ENCODE measurements at regions not wholly inside any gene's neighbourhood (a gene's known extent, or its start where the extent isn't known, plus 50 kb on each side); places are given as distances from the start of the nearest gene placed in this dataset.

DNA sequence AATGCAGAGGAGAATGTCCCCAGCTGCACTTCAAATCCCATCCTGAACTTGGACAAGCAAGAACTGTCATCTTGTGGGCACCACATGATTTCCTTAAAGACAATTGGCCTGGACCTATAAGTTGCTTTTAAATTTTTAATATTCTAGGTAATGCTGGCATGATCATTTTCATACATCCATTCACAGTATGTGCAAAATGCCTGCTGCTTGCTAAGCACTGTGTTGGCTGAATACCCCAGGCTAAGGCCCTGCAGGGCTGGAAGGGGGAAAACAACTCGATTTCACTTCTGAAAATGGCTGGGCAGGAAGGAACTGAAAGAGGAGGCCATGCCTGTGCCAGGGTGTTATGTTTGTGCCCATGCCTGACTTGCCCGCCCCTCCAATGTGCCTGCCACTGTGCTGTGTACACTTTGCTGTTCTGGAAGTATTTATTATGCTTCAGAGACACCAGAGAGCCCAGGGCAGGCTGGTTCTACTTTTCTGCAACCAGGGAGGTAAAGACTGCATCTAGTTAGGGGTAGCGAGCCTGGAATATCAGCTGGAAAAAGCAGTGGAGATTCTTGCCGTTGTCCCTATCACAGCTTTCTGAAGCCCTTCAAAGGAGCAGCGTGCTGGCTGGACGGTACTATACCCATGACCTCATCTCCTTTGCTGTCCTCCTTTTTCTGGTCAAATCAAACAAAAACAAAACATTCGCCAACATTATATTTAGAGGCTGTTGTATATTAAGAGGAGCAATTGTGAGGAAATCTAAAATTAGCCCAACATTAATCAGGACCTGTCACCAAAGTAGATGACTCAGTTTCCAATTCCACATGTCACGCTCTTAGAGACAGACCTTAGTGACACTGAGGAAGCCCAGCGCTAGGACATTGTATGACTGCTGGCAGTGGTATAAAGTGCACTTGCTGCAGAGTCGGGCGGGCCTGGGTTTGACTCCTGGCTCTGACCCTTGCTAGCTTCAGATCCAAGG, 158.1 kb downstream of the DDX1 start:
- H3K27me3 Mint-ChIP-seq (ENCODE audit: low read depth) = no peaks in the 10 kb centered on the region
- H3K27ac Mint-ChIP-seq = no peak overlapping the region
- H3K9me3 Mint-ChIP-seq = no peaks in the 10 kb centered on the region
- H3K4me1 Mint-ChIP-seq (ENCODE audit: low read depth) = no peaks in the 10 kb centered on the region
- no peak for DNase-seq
- ATAC-seq (replicated peaks in 1 of 2) = no peak
- no peaks in the 10 kb centered on the region for H3K36me3 Mint-ChIP-seq (ENCODE audit: insufficient read depth in 2 of 2)
- H3K4me3 Mint-ChIP-seq = no peak overlapping the region

DNA sequence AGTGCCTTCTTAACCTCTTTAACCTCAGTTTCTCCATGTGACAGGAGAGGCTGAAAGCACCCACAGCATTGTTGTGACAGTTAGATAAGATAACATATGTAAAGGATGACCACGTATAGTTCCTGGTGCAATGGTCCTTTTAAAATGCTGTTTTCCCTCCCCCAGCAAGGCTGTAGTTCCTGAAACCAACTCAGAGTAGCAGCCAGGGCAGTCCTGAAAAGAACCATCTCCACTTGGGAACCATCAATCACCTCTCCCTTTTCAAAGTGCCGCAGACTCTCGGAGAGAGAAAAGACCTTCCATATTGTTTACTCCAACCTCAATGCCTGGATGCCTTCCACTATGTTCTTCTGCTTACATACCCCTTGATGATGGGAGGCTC, 158.8 kb downstream of the DDX1 start:
- no peak overlapping the region for H3K4me3 Mint-ChIP-seq
- no peak overlapping the region for H3K27ac Mint-ChIP-seq
- no peaks in the 10 kb centered on the region for H3K27me3 Mint-ChIP-seq (ENCODE audit: low read depth)
- H3K36me3 Mint-ChIP-seq (ENCODE audit: insufficient read depth in 2 of 2) = no peaks in the 10 kb centered on the region
- no peak for DNase-seq
- H3K9me3 Mint-ChIP-seq = no peaks in the 10 kb centered on the region
- no peak for ATAC-seq (replicated peaks in 1 of 2)
- H3K4me1 Mint-ChIP-seq (ENCODE audit: low read depth) = no peaks in the 10 kb centered on the region

DNA sequence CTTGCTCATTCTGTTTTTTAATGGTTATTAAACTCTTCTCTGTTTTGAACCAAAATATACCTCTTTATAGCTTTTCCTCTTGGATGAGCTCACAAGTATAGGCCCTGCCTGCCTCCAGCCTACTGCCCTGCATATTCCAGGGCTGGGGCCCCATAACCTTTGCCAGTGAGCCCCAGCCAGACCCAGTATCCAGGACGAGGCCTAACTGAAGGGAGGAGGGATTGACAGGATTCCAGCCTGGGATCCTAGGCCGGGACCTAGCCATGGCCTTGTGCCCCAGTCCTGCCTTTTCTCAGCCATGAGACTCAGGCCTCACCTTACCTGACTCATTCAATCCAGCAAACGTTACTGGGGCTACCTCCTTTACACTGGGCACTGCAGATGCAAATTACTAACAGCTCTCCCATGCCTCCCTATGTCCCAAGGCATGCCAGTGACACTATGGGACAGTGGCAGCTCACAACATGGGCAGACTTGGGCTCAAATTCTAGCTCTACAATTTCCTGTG, 159.2 kb downstream of the DDX1 start:
- Mint-ChIP-seq H3K27me3 (ENCODE audit: low read depth) (no peaks in the 10 kb centered on the region), H3K4me3 (no peak overlapping the region), H3K4me1 (ENCODE audit: low read depth) (no peaks in the 10 kb centered on the region), H3K27ac (no peak overlapping the region), H3K36me3 (ENCODE audit: insufficient read depth in 2 of 2) (no peaks in the 10 kb centered on the region), H3K9me3 (no peaks in the 10 kb centered on the region)
- DNase-seq (no peak), ATAC-seq (replicated peaks in 1 of 2) (no peak)

DNA sequence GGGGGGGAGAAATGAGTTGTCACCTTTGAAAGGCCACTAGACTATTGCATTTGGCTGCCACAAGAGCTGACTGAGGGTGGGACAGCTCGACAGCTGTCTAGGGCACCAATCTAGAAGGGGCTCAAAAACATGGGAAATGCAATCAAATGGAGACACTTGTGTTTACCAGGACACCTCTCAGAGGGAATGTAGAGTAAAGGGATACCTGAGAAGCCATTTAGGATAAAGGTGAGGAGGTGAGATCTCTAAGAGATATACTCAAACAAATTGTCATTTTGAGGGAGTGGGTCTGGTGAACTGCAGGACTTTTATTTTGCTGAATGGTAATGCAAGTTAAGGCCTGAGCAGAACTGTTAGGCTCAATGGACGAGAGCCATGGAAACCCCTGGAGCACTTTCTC, 159.8 kb downstream of the DDX1 start:
- H3K27me3 Mint-ChIP-seq (ENCODE audit: low read depth) = no peaks in the 10 kb centered on the region
- no peak for DNase-seq
- H3K9me3 Mint-ChIP-seq = no peaks in the 10 kb centered on the region
- H3K27ac Mint-ChIP-seq = no peak overlapping the region
- no peak overlapping the region for H3K4me3 Mint-ChIP-seq
- H3K36me3 Mint-ChIP-seq (ENCODE audit: insufficient read depth in 2 of 2) = no peaks in the 10 kb centered on the region
- no peak for ATAC-seq (replicated peaks in 1 of 2)
- no peaks in the 10 kb centered on the region for H3K4me1 Mint-ChIP-seq (ENCODE audit: low read depth)

DNA sequence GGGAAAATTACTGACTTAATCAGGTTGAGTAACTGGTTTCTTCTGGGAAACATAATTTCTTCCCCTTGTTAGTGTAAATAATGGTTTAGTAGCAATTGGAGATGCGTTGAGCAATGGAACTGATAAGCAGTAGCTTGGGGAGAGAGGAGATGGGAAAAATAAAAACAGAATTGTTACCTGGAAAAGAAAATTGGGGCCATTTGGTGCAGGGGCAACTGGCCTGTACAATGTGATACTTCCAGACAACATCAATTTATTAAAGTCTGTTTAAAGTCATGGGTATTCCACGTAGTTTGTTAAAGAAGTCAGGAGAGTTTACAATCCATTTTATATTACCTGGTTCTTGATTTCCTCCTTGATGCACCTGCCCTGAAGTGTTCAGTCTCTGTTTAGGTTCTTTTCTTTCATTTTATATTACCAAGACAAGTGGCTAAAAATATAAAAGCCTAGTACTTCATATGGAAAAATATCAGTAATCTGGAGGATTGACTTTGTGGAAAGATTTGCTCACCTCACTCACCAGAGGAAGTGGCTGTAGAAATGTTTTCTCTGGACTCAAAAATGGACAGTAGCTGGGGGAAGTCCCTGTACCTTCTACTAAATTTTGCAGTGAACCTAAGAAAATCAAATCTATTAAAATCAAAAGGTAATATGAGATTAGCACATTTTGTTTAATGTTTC, 161.0 kb downstream of the DDX1 start:
- H3K4me3 Mint-ChIP-seq = no peak overlapping the region
- H3K4me1 Mint-ChIP-seq (ENCODE audit: low read depth) = no peaks in the 10 kb centered on the region
- H3K27me3 Mint-ChIP-seq (ENCODE audit: low read depth) = no peaks in the 10 kb centered on the region
- no peak for DNase-seq
- H3K9me3 Mint-ChIP-seq = no peaks in the 10 kb centered on the region
- ATAC-seq (replicated peaks in 1 of 2) = no peak
- no peaks in the 10 kb centered on the region for H3K36me3 Mint-ChIP-seq (ENCODE audit: insufficient read depth in 2 of 2)
- no peak overlapping the region for H3K27ac Mint-ChIP-seq

DNA sequence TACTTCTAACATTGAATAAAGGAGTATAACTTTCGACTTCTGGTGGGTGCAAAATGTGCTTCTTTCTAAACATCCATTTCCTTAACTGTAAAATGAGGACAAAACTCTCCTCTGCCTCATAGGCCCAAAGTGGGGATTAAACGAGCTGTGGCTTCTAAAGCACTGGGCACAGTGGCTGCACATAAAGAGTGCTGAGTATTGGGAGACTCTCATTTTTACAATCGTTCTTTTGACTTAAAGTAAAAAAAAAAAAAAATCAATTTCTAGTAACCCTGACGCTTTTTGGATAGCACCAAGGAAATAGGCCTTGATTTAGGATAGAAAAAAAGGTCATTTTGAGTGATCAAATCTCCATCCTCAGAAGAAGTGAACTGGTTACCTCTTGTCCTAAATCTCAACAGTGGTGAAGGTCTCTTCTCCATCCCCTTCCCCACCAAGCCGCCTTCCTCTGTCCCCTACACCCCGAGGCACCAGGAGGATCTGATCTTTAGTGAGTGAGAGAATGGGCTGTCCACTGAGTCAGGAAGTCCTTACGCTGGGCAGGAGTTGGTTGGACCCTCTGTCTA, 161.6 kb downstream of the DDX1 start:
- no peak overlapping the region for H3K27ac Mint-ChIP-seq
- H3K36me3 Mint-ChIP-seq (ENCODE audit: insufficient read depth in 2 of 2) = no peaks in the 10 kb centered on the region
- DNase-seq (no peak), ATAC-seq (replicated peaks in 1 of 2) (no peak)
- H3K9me3 Mint-ChIP-seq = no peaks in the 10 kb centered on the region
- no peaks in the 10 kb centered on the region for H3K4me1 Mint-ChIP-seq (ENCODE audit: low read depth)
- H3K27me3 Mint-ChIP-seq (ENCODE audit: low read depth) = no peaks in the 10 kb centered on the region
- no peak overlapping the region for H3K4me3 Mint-ChIP-seq

DNA sequence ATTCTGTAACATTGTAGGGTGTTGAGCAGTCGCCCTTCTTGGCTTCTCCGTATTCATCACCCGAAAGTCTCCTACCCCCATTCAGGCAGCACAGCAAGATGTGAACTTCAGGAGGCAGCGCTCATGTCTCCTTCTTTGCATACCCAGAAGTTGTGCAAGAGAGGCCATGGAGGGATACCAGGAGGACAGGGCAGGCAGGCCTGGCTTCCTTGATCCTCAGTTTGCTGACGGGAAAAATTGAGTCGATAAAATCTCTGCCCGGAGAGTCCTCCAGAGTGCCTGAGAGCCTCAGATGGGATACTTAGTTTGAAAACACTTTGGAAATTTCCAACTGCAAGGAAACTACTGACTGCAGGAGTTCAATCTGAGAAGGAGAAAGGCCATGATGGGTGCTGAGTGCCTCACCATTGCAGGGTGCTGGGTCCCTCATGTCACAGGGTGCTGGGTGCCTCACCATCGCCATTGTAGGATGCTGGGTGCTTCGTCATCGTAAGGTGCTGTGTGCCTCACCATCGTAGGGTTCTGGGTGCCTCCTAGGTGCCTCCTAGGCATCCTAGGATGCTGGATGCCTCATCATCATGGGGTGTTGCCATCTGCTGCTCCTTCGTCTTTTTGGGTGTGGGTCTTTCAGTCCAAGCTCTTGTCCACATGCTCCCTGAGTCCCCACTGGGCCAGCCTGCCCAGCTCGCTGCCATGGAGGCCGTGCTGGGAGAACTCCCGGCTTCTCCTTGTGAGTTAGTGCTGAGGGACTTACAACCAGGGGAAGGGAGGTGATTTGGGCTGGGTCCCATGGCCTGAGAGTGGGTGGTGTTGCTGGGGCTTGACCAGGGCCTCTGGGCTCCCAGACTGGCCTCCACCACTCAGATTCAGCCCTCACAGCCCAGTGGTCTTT, 162.4 kb downstream of the DDX1 start:
- H3K27me3 Mint-ChIP-seq (ENCODE audit: low read depth) = no peaks in the 10 kb centered on the region
- H3K4me1 Mint-ChIP-seq (ENCODE audit: low read depth) = no peaks in the 10 kb centered on the region
- no peaks in the 10 kb centered on the region for H3K9me3 Mint-ChIP-seq
- H3K27ac Mint-ChIP-seq = no peak overlapping the region
- no peak overlapping the region for H3K4me3 Mint-ChIP-seq
- no peak for ATAC-seq (replicated peaks in 1 of 2)
- H3K36me3 Mint-ChIP-seq (ENCODE audit: insufficient read depth in 2 of 2) = no peaks in the 10 kb centered on the region
- no peak for DNase-seq

DNA sequence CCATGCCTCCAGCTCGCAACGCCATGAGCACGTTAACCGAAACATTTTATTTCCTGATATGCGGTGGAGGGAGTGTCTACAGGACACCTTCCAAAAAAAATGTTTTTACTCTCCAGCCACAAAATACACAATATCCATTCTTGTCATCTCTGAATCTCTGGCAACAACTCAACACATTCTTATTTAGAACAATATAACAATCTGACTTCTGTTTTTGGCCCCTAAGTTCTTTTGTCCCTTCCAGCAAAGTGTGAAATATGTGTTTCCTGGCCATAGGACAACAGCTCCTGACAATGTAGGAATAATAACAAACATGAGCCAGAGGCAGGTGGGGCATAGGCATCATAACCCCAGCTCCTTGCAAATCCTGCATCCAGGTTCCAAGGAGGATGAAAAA, 163.0 kb downstream of the DDX1 start:
- Mint-ChIP-seq H3K4me1 (ENCODE audit: low read depth) (no peaks in the 10 kb centered on the region), H3K27me3 (ENCODE audit: low read depth) (no peaks in the 10 kb centered on the region), H3K27ac (no peak overlapping the region), H3K9me3 (no peaks in the 10 kb centered on the region), H3K4me3 (no peak overlapping the region), H3K36me3 (ENCODE audit: insufficient read depth in 2 of 2) (no peaks in the 10 kb centered on the region)
- DNase-seq = no peak
- ATAC-seq (replicated peaks in 1 of 2) = no peak

DNA sequence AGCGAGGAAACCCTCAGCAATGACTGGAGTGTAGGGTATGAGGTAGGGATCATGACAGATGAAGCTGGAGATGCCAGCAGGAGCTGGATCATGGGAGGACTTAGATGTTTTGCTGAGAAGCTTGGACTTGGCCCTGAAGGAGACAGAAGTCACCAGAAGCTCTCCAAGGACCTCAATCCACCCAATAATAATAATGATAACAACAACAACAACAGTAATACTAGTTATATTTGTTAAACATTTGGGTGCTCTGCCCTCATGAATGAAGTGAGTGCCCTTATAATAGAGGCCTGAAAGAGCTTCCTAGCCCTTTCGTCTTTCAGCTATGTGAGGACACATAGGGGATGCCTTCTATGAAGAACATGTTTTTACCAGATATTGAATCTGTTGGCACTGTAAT, 163.9 kb downstream of the DDX1 start:
- Mint-ChIP-seq H3K36me3 (ENCODE audit: insufficient read depth in 2 of 2) (no peaks in the 10 kb centered on the region), H3K27ac (no peak overlapping the region), H3K4me3 (no peak overlapping the region), H3K9me3 (no peaks in the 10 kb centered on the region), H3K27me3 (ENCODE audit: low read depth) (no peaks in the 10 kb centered on the region), H3K4me1 (ENCODE audit: low read depth) (no peaks in the 10 kb centered on the region)
- DNase-seq (no peak), ATAC-seq (replicated peaks in 1 of 2) (no peak)

DNA sequence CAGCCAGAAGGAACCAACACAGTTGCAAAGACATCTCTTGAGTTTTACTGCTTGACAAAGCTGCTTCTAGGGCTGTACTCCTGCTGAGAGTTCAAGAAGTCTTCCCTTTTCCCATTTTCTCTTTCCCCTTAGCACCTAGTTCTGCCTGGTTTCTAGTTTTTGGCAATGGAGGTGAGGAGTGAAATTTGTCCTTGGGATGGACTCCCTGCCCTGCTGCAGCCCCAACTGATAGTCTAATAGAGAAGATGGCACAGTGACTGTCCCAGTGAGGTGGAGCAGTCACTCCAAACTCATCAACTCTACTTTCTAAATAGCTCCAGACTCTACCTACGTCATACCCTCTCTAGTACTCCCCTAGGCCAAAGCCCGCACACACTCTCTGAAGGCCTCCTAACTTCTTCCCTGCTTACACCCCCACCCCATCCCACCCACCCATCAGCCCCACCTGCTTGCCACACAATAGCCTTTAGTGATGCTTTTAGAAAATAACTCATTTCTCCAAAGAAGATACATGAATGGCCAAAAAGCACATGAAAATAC, 164.4 kb downstream of the DDX1 start:
- DNase-seq (no peak), ATAC-seq (replicated peaks in 1 of 2) (no peak)
- no peaks in the 10 kb centered on the region for H3K9me3 Mint-ChIP-seq
- no peak overlapping the region for H3K4me3 Mint-ChIP-seq
- no peaks in the 10 kb centered on the region for H3K4me1 Mint-ChIP-seq (ENCODE audit: low read depth)
- no peaks in the 10 kb centered on the region for H3K36me3 Mint-ChIP-seq (ENCODE audit: insufficient read depth in 2 of 2)
- no peak overlapping the region for H3K27ac Mint-ChIP-seq
- H3K27me3 Mint-ChIP-seq (ENCODE audit: low read depth) = no peaks in the 10 kb centered on the region

DNA sequence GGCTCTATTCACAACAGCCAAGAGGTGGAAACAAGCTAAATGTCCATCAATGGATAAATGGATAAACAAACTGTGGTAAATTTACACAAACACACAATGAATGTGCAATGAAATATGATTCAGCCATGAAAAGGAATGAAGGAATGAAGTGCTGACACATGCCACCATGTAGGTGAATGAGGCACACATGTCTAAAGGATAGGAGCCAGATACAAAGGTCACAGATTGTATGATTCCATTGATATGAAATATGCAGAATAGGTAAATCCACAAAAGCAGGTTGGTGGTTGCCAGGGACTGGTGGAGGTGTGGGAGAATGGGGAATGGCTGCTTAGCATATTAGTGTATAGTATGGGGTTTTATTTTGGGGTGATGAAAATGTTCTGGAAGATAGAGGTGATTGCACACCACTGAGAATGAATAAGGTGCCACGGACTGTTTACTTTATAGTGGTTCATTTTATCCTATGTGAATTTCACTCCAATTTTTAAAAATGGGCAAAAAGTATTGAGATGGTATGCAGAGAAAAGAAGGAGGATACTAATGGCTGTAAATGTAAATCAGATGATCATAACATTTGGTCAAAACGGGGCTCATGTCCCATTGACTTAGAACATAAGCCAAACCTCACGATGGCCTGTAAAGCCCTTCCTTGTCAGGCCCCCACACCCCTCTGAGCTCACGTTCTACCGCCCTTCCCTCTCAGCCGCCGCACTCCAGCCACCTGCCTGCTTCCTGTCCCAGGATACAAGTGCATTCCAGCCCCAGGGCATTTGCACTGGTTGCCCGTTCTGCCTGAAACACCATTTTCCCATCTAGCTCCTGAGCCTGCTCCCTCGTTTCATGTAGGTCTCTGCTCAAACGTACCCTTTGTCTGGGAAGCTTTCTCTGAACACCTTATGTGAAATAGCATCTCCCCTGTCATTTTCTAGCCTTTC, 165.5 kb downstream of the DDX1 start:
- Mint-ChIP-seq H3K4me3 (no peak overlapping the region), H3K27ac (no peak overlapping the region), H3K27me3 (ENCODE audit: low read depth) (no peaks in the 10 kb centered on the region), H3K36me3 (ENCODE audit: insufficient read depth in 2 of 2) (no peaks in the 10 kb centered on the region), H3K4me1 (ENCODE audit: low read depth) (no peaks in the 10 kb centered on the region), H3K9me3 (no peaks in the 10 kb centered on the region)
- no peak for ATAC-seq (replicated peaks in 1 of 2)
- DNase-seq = no peak

All from activated T-cell treated with anti-CD3 and anti-CD28 coated beads, Interleukin-2, amount 50 U/mL, for 72 hours (primary cell).